ENCODE measurements at regions not wholly inside any gene's neighbourhood (a gene's known extent, or its start where the extent isn't known, plus 50 kb on each side); places are given as distances from the start of the nearest gene placed in this dataset.

DNA sequence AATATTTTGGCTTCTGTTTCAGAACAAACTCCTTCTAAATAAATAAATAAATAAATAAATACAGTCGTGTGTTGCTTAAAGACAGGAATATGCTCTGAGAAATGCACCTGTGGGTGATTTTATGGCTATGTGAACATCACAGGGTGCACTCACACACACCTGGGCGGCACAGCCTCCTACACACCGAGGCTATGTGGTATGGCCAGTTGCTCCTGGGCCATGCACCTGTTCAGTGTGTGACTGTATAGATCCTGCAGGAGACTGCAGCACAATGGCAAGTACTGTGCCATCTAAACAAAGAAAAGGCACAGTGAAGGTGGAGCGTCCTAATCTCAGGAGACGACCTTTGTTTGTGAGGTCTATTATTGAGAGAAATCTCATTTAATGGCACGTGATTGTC lies 1281.1 kb downstream of the TBC1D22A start:
- no peak overlapping the region for H3K4me3 ChIP-seq (ENCODE audit: control insufficient read depth, low read depth, low read length)
- TF ChIP-seq, protein P1, sequence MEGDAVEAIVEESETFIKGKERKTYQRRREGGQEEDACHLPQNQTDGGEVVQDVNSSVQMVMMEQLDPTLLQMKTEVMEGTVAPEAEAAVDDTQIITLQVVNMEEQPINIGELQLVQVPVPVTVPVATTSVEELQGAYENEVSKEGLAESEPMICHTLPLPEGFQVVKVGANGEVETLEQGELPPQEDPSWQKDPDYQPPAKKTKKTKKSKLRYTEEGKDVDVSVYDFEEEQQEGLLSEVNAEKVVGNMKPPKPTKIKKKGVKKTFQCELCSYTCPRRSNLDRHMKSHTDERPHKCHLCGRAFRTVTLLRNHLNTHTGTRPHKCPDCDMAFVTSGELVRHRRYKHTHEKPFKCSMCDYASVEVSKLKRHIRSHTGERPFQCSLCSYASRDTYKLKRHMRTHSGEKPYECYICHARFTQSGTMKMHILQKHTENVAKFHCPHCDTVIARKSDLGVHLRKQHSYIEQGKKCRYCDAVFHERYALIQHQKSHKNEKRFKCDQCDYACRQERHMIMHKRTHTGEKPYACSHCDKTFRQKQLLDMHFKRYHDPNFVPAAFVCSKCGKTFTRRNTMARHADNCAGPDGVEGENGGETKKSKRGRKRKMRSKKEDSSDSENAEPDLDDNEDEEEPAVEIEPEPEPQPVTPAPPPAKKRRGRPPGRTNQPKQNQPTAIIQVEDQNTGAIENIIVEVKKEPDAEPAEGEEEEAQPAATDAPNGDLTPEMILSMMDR (IDR thresholded peaks at IDR 0.05; ENCODE audit: control insufficient read depth, insufficient read depth, low read depth, low read length, missing control alignments): no peak
- DNase-seq (ENCODE audit: low read depth): no peak

GRCh38 chr22:48042621-48043395 lies 1280.4 kb downstream of the TBC1D22A start:
- TF ChIP-seq, protein P1 (IDR thresholded peaks at IDR 0.05; ENCODE audit: control insufficient read depth, insufficient read depth, low read depth, low read length, missing control alignments): no peak

DNA sequence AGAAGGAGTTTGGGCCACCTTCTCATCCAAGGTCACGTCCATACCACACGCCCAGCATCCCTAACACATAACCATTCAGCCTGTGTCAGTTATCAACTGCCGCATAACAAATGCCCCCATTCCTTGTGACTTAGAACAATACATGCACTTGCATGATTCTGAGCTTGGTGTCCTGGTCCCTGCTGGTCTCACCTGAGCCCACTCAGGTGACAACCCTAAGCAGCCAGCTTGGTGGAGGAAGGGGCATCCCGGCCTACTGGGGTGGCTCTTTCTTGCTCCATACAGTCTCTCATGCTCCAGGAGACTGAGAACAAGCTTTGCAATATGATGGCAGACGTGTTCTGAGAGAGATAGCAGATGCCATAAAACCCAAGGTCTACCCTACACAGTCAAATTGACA lies 1276.9 kb downstream of the TBC1D22A start:
- no peak for DNase-seq (ENCODE audit: low read depth)
- no peak overlapping the region for H3K4me3 ChIP-seq (ENCODE audit: control insufficient read depth, low read depth, low read length)
- TF ChIP-seq, protein P1 (IDR thresholded peaks at IDR 0.05; ENCODE audit: control insufficient read depth, insufficient read depth, low read depth, low read length, missing control alignments): no peak

More at GRCh38 chr22:48042621-48043395, 1280.4 kb downstream of the TBC1D22A start:
- no peak for DNase-seq (ENCODE audit: low read depth)
- H3K4me3 ChIP-seq (ENCODE audit: control insufficient read depth, low read depth, low read length): no peak overlapping the region

- DNase-seq (ENCODE audit: low read depth): no peak
- TF ChIP-seq, protein P1 (IDR thresholded peaks at IDR 0.05; ENCODE audit: control insufficient read depth, insufficient read depth, low read depth, low read length, missing control alignments): no peak
These were observed 1275.2 kb downstream of the TBC1D22A start for GRCh38 chr22:48037618-48038017.

DNA sequence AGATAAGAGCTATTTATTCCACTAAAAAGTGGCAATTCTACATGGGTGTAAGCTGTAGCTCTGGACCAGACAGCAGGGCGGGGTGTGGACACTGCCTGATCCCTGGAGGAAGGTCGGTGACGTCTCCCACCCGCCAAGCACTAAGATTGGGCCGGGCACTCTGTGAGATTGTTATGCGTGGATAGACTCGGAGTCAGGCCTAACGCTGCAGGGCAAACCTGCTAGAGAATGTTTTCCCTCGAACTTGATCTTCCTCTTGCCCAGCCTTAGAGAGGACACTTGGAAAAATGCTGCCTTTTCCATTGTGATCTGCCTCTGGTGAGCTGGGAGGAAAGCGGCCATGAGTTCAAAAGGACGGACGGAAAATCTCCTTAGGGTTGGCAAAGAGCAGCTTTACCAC lies 1273.4 kb downstream of the TBC1D22A start:
- TF ChIP-seq, protein P1 (IDR thresholded peaks at IDR 0.05; ENCODE audit: control insufficient read depth, insufficient read depth, low read depth, low read length, missing control alignments): no peak
- DNase-seq (ENCODE audit: low read depth): no peak
- no peak overlapping the region for H3K4me3 ChIP-seq (ENCODE audit: control insufficient read depth, low read depth, low read length)

More at GRCh38 chr22:48037618-48038017, 1275.2 kb downstream of the TBC1D22A start:
- no peak overlapping the region for H3K4me3 ChIP-seq (ENCODE audit: control insufficient read depth, low read depth, low read length)

GRCh38 chr22:48031589-48031988 lies 1269.1 kb downstream of the TBC1D22A start:
- TF ChIP-seq, protein P1 (IDR thresholded peaks at IDR 0.05; ENCODE audit: control insufficient read depth, insufficient read depth, low read depth, low read length, missing control alignments): no peak
- DNase-seq (ENCODE audit: low read depth): no peak
- H3K4me3 ChIP-seq (ENCODE audit: control insufficient read depth, low read depth, low read length): no peak overlapping the region

All from AG09309 (cell line).